CD4-positive, alpha-beta T cell treated with Interleukin-4 for 4 hours (primary cell): ENCODE measurements at regions not wholly inside any gene's neighbourhood (a gene's known extent, or its start where the extent isn't known, plus 50 kb on each side); places are given as distances from the start of the nearest gene placed in this dataset.

Experiments
- DNase-seq: peaks from one replicate; pipeline ENCODE4 v3.0.0-alpha.2; 2020

- DNase-seq: no peak
Measured at GRCh38 chr21:41605178-41605933, 97.4 kb upstream of the TMPRSS2 start.

- DNase-seq: no peak
Measured at GRCh38 chr21:41604583-41605041, 96.7 kb upstream of the TMPRSS2 start.

GRCh38 chr21:41603476-41603875 lies 95.5 kb upstream of the TMPRSS2 start:
- no peak for DNase-seq

GRCh38 chr21:41602531-41602930 lies 94.6 kb upstream of the TMPRSS2 start:
- no peak for DNase-seq

- no peak for DNase-seq
Measured at GRCh38 chr21:41601573-41602368, 93.8 kb upstream of the TMPRSS2 start.

GRCh38 chr21:41600961-41601572 lies 93.1 kb upstream of the TMPRSS2 start:
- DNase-seq: no peak

GRCh38 chr21:41600556-41600955 lies 92.6 kb upstream of the TMPRSS2 start:
- DNase-seq: no peak

- DNase-seq: no peak
Measured at GRCh38 chr21:41600116-41600515, 92.2 kb upstream of the TMPRSS2 start.

- DNase-seq: no peak
Measured at GRCh38 chr21:41598561-41599431, 90.8 kb upstream of the TMPRSS2 start.

- DNase-seq: no peak
Measured at GRCh38 chr21:41597811-41598231, 89.9 kb upstream of the TMPRSS2 start.

- no peak for DNase-seq
Measured at GRCh38 chr21:41597227-41597626, 89.3 kb upstream of the TMPRSS2 start.

- no peak for DNase-seq
Measured at GRCh38 chr21:41596241-41596925, 88.4 kb upstream of the TMPRSS2 start.

- no peak for DNase-seq
Measured at GRCh38 chr21:41594268-41594667, 86.3 kb upstream of the TMPRSS2 start.

GRCh38 chr21:41593760-41594138 lies 85.8 kb upstream of the TMPRSS2 start:
- DNase-seq: no peak

- no peak for DNase-seq
Measured at GRCh38 chr21:41593051-41593759, 85.2 kb upstream of the TMPRSS2 start.

- DNase-seq: no peak
Measured at GRCh38 chr21:41589620-41590175, 81.7 kb upstream of the TMPRSS2 start.

- DNase-seq: no peak
Measured at GRCh38 chr21:41589131-41589530, 81.2 kb upstream of the TMPRSS2 start.

- DNase-seq: no peak
Measured at GRCh38 chr21:41585199-41585994, 77.4 kb upstream of the TMPRSS2 start.

- no peak for DNase-seq
Measured at GRCh38 chr21:41584603-41585176, 76.7 kb upstream of the TMPRSS2 start.

GRCh38 chr21:41583274-41583790 lies 75.4 kb upstream of the TMPRSS2 start:
- DNase-seq: no peak
